Muscle of back (tissue), 3 donors: ENCODE measurements at regions not wholly inside any gene's neighbourhood (a gene's known extent, or its start where the extent isn't known, plus 50 kb on each side); places are given as distances from the start of the nearest gene placed in this dataset.
"Not testable (repeated sequence)": the region's sequence is repeated elsewhere in the genome, so short reads cannot be mapped to it uniquely, and the experiment has no call there.

Experiments used
- DNase-seq, 3 donors: peaks; one replicate each; pipeline versions ENCODE4 v3.0.0 to v3.0.0-alpha.2; 2013

- DNase-seq = no peak
Measured at GRCh38 chr18:39319141-39319540, 1753.5 kb upstream of the CELF4 start.

DNA sequence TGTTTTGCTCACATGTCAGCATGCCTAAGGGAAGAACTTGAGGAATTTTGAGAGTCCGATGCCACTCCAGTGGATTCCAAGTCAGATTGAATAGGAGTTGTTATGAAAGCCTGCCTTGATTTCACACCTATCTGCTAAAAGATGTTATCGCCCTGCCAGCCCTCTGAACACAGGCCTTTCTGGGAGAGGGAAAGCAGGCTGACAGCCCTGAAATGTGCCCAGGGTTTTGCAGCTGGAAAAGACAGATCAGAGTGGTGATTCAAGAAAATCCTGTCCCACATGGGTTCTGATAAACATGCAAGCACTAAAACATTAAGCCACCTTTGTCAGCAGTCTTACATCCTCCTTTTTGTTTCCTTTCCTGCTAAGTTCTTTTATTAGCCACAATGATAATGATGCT lies 1752.9 kb upstream of the CELF4 start:
- DNase-seq = no peak

DNA sequence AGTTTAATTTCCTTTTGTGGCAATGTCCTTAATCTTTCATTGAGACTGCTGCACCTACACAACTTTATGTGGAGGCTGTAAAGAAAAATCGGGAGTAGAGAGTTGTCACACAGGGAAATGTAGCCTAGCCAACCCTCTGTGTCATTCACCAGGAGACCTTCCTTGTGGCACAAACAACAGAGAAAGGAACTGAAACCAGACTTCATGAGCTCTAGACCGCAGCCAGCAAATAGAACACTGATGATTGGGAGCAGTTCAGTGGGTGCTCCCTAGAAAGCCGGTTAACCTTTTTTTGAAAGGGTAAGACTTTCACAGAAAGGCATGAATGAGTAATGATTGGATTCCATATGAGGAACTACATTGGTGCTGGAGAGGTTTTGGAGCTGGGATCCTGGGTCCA lies 1752.4 kb upstream of the CELF4 start:
- no peak for DNase-seq

DNA sequence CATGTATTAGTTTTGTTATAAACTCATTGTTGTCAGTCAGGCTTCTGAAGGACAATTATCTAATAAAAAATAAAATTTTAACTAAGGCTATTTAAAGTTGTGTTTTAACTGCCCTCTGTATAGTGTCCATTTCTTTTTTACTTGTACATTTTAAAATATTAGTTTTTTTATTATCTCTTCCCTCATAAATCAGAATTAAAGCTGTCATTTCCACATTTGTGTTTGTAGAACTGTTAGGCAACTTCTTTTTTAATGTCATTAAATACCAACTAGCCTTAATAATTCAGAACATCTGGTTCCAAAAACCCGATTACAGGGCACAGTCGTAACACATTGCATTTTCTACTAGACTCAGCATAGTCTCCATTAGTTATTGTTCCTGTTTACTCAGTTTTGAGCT lies 1749.0 kb upstream of the CELF4 start:
- DNase-seq = no peak

- DNase-seq = no peak
Measured at GRCh38 chr18:39313992-39314391, 1748.4 kb upstream of the CELF4 start.

GRCh38 chr18:39311111-39311712 lies 1745.6 kb upstream of the CELF4 start:
- DNase-seq = no peak

- DNase-seq = not testable (repeated sequence)
Measured at GRCh38 chr18:39308931-39309521, 1743.4 kb upstream of the CELF4 start.

GRCh38 chr18:39305766-39306165 lies 1740.2 kb upstream of the CELF4 start:
- DNase-seq = no peak

DNA sequence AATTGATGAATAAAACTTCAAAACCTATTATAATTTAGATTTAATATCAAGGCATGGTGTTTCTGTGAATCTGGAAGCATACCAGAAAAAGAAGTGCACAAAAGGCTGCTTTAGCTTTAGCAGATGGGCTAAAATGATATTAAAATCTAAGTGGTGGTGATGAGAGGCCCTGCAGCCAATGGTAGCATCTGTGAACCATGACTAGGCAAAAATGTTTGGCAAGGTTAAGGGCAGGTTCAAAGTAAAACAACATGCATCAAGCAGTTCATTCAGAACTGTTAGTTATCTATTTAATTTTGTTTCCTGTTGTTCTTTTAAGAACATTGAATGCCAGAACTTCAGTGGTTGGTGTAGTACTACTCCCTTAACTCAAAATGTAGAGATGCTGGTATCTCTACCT lies 1736.9 kb upstream of the CELF4 start:
- DNase-seq = no peak

- DNase-seq = no peak
Measured at GRCh38 chr18:39299152-39299551, 1733.6 kb upstream of the CELF4 start.

DNA sequence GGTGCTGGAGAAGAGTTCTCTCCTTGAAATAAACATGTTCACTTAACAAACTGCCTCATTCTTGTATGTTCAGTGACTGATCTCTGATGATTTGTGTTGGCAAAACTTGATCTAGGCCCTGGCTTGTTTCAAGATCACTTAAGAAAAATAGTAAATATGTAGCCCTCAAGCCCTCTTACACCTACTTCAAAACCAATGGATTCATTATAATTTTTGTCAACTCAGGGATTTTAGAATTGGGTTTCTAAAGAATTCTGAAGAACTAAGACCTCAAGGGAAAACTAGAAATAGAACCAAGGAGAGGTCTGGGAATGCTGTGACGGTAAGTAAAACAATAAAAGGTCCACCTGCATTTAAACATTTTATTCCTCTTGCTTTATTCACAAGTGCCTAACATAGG lies 1731.6 kb upstream of the CELF4 start:
- DNase-seq = no peak

DNA sequence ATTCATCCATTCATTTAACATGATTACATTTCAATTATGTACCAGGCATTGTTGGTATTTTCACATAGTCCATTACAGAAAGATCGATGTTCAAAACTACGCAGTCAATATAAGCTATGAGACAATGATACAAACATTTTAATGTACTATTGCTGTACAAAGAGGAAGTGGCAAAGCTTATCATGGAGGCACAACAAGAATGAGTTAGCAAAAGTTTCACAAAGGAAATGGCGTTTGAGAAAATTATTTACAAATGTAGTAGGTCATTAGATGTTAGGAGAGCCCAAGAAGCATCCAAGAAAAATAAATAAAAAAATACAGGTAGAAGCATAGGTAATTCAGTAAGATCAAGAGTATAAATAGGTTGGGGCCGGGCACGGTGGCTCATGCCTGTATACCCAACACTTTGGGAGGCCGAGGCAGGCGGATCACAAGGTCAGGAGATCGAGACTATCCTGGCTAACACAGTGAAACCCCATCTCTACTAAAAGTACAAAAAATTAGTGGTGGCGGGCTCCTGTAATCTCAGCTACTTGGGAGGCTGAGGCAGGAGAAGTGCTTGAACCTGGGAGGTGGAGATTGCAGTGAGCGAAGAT lies 1730.8 kb upstream of the CELF4 start:
- DNase-seq = no peak

DNA sequence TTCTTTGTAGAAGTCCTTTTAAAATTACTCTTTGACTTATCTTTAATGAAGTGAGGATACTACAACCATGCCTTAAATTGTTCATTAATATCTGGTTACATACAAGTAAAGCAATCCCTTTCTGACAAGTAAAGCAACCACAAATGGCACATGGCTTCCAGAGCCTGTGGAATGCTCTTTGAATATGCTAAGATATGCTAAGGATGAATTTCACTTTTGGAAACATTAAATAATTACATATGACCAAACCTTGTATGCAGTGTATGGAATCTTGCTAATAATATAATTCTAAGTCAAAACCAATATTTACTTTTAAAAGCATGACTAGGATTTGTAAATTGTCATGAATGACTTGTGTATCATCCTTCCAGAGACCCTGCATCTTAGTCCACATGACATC lies 1711.2 kb upstream of the CELF4 start:
- no peak for DNase-seq

DNA sequence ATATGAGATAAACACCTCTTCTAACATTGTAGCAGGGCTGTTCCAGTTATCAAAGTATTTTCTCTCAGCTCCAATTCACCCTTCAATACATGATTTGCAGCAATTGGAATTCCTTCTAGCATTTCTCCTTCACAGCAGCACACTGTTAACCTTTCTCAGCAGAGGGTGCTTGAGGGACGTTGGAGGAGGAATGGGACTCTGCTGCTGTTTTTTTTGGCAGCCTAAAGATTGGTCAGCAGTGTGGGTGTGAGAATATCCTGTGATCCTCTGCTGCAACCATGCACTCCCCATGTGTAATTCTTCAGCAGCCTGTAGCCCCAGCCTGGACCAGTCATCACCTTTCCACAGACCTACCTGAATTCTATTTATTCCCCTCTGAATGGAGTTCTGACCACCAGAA lies 1708.9 kb upstream of the CELF4 start:
- DNase-seq = no peak

DNA sequence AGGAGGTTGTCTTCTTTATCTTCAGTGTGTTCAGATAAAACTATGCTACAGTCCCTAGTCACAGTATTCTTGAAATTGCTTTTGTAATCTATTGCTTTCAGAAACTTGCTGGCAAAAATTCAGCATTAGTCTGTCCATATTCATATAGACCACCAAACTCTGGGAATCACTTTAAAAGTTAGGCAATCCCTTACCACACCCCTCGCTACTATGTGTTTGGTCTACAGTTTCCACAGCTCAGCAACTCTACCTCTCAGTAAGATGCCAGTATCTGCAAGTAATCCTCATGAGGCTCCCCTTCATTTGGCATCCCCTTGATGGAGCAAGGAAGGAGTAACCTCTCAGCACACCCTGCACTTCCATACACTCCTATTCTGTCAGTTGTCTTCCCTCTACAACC lies 1706.6 kb upstream of the CELF4 start:
- no peak for DNase-seq

DNA sequence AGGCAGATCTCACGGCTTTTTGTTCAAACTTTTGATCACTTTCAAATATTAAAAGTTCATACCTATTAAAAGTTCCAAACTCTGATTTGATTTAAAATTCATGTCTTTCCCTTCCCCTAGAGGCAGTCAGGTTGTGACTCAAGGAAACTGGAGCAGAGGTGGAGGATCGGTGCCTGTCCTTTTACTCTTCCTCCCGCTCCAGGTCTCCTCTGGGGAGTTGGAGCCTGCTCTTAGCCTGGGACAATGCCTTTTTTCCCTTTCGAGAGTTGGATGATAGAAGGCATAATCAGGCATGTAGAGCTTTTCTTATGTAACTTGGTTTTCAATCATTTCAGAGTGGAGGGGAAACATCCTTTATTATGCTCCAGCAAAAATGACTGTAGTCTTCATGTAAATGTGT lies 1706.1 kb upstream of the CELF4 start:
- no peak for DNase-seq

DNA sequence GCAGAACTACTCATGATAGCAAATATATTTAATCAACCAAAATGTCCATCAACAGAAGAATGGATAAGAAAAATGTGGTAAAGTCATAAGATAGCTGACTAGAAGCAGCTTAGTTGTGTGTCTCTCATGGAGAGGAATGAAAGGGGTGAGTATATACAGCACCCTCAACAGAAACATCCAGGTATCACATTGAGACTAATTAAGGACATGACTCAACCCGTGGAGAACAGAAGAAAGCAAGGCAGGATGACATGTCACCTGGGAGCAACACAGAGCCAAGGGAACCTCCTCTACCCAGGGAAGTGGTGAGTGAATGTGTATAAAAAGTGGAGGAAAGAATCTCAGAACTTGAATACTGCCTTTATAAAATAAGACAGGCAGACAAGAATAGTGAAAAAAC lies 1695.0 kb upstream of the CELF4 start:
- DNase-seq = no peak

- no peak for DNase-seq
Measured at GRCh38 chr18:39259736-39260135, 1694.1 kb upstream of the CELF4 start.

DNA sequence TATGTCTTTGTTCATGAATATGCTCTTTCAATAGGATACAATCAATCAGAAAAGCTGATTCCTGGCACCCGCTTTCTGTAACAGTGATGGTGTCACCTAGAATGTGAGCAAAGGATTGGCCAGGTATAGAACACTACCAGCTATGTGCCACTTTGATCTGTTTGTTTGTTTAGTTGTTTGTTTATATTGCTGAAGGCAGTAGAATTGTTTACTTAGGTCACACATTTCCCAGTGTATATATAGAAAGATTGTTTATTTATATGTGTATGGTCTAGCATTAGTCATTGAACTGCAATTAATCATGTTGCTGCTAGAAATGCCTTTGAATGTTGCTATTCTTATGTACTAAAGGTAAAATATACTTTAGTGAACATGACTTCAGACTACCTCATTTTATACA lies 1678.6 kb upstream of the CELF4 start:
- no peak for DNase-seq

DNA sequence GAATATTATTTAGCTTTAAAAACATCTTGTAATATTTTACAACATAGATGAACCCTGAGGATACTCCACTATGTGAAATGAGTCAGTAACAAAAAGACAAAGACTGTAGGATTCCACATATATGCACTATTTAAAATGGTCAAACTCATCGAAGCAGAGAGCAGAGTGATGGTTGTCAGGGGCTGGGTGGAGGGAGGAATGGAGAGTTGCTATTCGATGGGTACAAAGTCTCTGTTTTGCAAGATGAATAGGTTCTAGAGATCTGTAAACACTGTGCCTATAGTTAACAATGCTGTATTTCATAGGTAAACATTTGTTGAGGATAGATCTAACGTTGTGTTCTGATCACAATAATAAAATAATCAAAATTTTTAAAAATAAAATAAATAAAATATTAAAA lies 1675.9 kb upstream of the CELF4 start:
- no peak for DNase-seq

- DNase-seq = peak in 1 of 3 donors; percentile 14
Measured at GRCh38 chr18:39238981-39239660, 1673.5 kb upstream of the CELF4 start.

DNA sequence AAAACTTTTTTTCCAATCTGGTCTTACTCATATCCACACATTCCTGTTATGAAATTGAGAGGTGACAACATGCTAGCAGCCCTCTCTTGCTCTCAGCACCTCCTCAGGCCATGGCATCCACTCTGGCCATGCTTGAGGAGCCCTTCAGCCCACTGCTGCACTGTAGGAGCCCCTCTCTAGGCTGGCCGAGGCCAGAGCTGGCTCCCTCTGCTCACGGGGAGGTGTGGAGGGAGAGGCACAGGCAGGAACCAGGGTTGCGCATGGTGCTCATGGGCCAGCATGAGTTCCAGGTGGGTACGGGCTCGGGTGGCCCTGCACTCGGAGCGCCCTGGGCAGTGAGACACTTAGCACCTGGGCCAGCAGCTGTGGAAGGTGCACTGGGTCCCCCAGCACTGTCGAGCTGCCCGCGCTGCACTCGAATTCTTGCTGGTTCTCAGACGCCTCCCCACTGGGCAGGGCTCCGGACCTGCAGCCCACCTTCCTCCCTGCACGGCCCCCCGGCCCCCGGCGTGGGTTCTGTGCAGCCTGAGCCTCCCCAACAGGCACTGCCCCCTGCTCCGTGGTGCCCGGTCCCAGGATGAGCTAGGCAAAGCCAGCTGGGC lies 1669.6 kb upstream of the CELF4 start:
- DNase-seq = no peak

DNA sequence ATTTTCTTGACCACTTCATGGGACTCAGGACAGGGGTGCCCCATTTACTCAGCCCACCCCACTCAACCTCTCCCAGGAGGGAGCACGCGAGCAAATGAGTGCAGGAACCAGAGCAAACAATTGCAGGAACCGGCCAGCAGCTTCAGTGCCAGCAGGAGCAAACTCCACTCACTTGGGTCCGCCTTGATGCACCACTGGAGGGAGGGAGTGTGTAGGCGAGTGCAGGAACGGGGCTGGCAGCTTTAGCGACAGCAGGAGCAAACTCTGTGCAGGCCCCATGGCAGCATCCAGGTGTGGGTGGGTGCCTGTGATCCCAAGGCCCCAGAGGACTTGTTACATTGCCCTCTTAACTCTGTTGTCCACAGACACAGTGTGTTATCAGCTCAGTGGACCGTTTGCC lies 1667.3 kb upstream of the CELF4 start:
- DNase-seq = no peak
